Neural progenitor cell (in vitro differentiated cells): ENCODE measurements at regions not wholly inside any gene's neighbourhood (a gene's known extent, or its start where the extent isn't known, plus 50 kb on each side); places are given as distances from the start of the nearest gene placed in this dataset.

Experiments used
- EZH2 ChIP-seq: fragments of 200-600 bp; sonication (generic); IDR thresholded peaks from 2 replicates; pipeline ENCODE4 v1.6.1; 2017; ENCODE audit warnings: antibody characterized with exemption, mild to moderate bottlenecking, moderate library complexity
- EZH2phosphoT487 ChIP-seq: fragments of 200-600 bp; sonication (generic); IDR thresholded peaks from 2 replicates; pipeline ENCODE4 v1.6.1; 2017; ENCODE audit warnings: antibody characterized with exemption
- TF ChIP-seq, protein P1 (sequence below): fragments of 200-600 bp; sonication (generic); IDR thresholded peaks from 2 replicates; pipeline ENCODE4 v1.5.1; 2017; ENCODE audit warnings: antibody characterized with exemption, mild to moderate bottlenecking

GRCh38 chr3:65024148-65024547 lies 336.3 kb upstream of the ADAMTS9 start:
- TF ChIP-seq, protein P1, sequence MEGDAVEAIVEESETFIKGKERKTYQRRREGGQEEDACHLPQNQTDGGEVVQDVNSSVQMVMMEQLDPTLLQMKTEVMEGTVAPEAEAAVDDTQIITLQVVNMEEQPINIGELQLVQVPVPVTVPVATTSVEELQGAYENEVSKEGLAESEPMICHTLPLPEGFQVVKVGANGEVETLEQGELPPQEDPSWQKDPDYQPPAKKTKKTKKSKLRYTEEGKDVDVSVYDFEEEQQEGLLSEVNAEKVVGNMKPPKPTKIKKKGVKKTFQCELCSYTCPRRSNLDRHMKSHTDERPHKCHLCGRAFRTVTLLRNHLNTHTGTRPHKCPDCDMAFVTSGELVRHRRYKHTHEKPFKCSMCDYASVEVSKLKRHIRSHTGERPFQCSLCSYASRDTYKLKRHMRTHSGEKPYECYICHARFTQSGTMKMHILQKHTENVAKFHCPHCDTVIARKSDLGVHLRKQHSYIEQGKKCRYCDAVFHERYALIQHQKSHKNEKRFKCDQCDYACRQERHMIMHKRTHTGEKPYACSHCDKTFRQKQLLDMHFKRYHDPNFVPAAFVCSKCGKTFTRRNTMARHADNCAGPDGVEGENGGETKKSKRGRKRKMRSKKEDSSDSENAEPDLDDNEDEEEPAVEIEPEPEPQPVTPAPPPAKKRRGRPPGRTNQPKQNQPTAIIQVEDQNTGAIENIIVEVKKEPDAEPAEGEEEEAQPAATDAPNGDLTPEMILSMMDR: peak; percentile 17
- TF ChIP-seq EZH2: no peak
- TF ChIP-seq EZH2phosphoT487: no peak
